HPDE6-E6E7 (cell line): ENCODE measurements at regions not wholly inside any gene's neighbourhood (a gene's known extent, or its start where the extent isn't known, plus 50 kb on each side); places are given as distances from the start of the nearest gene placed in this dataset.
"Not testable (repeated sequence)": the region's sequence is repeated elsewhere in the genome, so short reads cannot be mapped to it uniquely, and the experiment has no call there.

Source experiments
- DNase-seq: peaks from one replicate; pipeline ENCODE4 v3.0.0; 2011; ENCODE audit warnings: missing footprints; ENCODE audit errors: extremely low spot score

DNA sequence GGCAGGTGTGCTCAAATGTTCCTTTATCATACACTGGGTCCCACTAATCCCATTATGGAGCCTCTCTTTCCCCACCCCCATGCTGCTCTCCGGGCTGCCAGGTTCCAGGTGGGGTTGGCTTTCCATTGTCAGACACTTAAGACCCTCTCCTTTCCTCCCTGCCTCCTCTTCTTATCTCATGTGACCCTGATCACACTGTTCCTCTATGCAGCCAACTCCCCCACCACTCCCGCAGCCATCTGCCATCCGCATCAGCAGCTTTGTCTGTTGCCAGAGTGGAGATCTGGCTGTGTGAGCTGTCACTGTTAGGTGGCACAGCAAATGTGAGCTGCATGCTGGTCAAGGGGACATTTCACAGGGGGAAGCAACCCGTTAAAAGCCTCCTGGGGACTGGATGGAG is 391.4 kb downstream of the TNS3 start:
- DNase-seq = no peak

DNA sequence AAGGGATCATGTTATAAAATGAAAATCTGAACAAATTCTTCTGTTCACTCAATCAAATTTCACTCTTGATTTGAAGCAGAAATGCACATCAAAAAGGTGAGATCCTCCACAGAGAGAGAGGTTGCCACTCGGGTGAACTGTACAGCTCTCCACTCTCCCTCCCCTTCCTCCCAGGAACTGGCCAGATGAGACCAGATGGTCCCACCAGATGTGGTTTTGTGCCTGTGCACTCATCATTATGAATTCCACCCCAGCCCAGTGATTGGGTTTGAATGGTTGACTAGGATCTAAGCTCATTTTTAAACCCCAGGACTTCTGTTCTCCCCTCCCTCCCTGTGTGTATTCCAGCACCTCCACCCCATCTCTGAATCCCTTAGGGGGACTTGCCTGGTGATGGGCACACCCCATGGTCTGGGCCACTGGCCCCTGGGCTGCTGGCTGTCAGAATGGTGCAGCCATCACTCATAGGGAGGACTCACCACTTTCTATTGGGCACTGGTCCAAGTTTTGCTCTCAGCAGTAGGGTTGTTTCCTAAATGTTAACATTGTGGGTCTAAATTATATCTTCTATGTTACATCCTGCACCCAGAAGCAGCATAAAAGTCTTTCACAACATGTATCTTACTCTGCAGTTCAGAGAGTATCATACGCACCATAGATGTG is 393.1 kb downstream of the TNS3 start:
- DNase-seq = no peak

GRCh38 chr7:47188136-47188535 is 393.8 kb downstream of the TNS3 start:
- DNase-seq = no peak

GRCh38 chr7:47186316-47186715 is 395.6 kb downstream of the TNS3 start:
- DNase-seq = no peak

GRCh38 chr7:47185839-47186238 is 396.1 kb downstream of the TNS3 start:
- no peak for DNase-seq

GRCh38 chr7:47185170-47185569 is 396.7 kb downstream of the TNS3 start:
- DNase-seq = no peak

DNA sequence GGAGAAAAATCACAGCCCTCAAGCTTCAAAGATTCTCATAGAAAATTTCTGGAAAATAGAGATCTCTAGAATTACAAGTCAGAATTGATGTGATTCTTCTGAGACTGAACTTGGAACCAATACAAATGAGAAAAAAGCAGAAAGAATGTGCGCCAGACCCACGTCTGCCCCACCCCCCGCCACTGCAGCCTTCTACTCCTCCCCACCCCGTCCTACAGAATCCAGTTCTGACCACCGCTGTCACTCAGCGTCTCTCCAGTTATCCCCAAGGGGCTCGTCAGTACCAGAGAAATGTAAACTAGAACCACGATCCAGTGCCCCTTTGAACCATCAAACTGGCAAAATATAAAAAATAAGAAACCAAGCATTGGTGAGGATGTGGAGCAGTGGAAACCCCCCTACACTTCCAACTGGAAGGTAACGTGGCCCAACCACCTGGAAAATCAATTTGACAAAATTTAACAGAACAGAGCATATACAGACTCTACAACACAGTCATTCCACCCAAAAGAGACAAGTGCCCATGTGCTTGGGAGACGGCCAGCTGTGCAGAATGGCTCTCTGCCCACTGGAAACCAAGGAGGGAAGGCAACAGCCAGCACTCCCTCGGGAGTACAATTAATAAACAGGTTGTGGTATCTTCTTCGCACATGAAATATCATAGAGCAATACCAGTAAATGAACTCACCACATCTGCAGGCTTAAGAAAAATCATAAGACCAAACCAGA is 397.9 kb downstream of the TNS3 start:
- no peak for DNase-seq

- no peak for DNase-seq
Observed at GRCh38 chr7:47181746-47182361, 400.1 kb downstream of the TNS3 start.

DNA sequence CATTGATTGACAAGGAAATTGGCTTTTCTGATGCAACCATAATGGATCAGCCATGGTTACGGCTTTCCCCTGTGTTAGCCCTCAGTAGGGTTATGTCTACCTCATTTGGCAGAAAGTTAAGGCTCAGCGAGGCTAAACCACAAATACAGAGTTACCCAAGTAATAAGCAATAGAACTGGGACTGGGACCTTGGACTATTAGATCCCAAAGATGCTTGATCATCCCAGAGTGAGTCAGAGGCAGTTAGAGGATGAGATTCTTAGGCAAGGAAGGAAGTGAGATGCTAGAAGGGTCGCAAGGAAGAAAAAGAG is 401.4 kb downstream of the TNS3 start:
- no peak for DNase-seq

DNA sequence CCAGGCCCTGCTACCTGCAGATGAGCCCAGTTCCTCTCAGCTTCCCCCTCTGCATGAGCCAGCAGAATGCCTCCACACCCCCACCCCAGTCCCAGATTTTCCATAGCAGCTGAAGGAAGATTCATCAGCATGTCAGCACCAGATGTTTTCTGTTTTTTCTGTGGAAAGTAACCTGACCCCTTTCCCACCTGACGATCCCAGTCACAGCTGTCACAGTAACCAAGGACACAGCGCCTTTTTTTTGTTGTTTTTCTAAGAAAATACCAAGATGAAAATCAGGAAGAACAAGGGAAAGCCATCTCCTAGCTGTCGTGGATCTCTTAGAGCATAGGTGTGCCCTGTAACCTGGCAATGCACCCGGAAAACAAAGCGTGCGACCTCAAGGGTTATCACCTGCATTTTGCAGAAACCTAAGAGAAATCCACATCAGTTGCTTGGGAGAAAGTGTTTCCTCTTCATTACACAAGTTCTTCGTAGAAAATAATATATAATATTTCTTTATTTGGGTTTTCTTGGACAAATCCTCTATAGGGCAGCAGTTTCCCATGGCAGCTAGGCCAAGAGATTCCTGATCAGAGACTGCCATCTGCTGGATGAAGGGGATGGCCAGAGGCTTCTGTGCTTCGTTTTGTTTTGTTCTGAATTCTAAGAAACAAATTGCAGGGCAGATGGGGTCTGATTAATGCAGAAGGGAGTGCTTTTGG is 401.9 kb downstream of the TNS3 start:
- peak; percentile 52 for DNase-seq

DNA sequence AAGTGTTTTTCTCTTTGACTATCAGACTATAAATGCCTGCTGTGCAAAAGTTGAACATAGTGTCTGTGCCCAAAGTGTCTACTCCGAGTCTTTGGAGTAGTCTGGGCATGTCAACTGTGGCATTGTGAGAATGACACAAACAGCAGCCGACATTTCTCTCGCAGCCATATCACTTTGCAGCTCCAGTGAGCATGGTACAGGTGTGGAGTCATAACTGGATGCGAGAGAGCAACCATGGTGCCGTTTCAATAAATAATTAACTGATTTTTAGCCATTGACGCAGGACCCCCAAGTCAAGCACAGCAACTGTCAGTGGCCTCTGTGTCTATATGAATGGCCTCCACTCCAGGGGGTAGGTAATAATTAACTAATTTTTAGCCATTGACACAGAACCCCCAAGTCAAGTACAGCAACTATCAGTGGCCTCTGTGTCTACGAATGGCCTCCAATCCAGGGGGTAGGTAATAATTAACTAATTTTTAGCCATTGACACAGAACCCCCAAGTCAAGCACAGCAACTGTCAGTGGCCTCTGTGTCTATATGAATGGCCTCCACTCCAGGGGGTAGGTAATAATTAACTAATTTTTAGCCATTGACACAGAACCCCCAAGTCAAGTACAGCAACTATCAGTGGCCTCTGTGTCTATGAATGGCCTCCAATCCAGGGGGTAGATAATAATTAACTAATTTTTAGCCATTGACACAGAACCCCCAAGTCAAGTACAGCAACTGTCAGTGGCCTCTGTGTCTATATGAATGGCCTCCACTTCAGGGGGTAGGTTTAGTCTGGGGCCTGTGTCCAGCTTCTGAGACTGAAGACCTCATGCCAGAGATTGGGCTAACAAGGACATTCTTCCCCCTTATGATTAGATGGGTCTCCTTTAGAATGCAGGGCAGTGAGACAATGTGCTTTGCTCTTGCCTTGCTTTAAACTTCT is 409.0 kb downstream of the TNS3 start:
- not testable (repeated sequence) for DNase-seq

- no peak for DNase-seq
Observed at GRCh38 chr7:47170516-47170915, 411.4 kb downstream of the TNS3 start.

DNA sequence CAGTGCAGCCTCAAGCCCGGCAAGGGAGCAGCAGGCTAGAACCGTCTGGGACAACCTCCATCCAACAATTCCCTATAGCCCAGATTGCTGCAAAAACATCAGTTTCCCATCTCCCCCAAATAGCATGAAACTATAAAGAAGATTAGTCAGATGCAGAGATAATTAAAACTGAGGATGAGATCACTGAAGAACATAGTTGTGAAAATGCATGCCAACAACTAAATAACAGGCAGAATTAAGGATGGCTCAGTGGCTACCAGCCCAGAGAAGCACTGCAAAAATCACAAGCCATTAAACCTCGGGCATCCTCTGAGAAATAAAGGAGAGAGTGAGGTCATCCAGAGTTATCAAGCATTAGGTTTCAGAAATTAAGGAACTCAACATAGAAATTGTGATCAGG is 427.1 kb downstream of the TNS3 start:
- no peak for DNase-seq

GRCh38 chr7:47153576-47153975 is 428.3 kb downstream of the TNS3 start:
- no peak for DNase-seq

DNA sequence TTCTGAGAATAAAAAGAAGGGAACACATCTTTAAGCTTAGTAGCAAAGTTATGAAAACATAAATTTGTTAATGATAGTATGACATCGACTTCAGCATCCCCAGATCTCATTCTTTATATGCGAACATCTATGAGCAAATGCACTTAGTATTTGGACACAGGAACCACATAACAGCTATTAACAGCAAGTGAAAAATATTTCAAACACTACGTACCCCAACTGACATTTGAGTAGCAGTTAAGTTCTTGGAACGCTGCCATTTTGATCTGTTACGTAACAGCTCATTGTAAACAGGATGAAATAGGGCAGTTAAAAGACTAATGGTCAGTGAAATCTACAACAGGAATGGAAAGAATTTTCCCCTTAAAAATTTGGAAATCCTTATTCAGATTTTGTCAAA is 428.9 kb downstream of the TNS3 start:
- DNase-seq = no peak

DNA sequence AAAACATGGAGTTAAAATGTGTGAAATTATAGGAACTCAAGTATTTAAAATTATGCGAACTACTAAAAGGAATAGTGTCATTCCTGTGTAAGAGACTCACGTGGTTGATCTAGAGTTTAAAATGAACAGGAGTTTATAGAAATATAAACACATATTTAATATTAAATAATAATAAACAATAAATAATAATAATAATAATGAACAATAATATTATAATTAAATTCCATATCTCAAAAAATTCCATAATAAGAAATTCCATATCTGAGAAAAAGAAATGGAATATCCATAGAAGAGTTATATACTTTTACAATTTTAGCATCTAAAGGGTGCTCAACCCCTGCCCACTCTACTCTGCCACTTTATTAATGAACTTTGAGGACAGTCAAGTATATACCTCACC is 429.6 kb downstream of the TNS3 start:
- DNase-seq = no peak

GRCh38 chr7:47150497-47151260 is 431.2 kb downstream of the TNS3 start:
- DNase-seq = no peak

DNA sequence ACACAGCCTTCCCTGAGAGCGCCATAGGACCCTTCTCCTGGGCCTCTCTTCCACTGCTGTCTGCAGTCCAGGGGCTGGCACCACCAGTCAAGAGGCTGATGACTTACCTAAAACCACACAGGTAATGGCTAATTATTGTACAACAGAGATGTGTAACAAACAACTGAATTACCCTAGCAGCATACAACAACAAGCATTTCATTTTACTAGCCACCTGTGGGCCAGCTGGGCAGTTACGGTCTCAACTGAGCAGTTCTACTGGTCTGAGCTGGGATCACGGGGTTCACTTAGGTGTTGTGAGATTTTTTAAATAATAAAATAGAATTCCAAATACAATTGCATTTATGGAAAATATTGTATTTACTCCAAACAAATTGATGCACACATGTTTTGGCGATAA is 431.9 kb downstream of the TNS3 start:
- no peak for DNase-seq

DNA sequence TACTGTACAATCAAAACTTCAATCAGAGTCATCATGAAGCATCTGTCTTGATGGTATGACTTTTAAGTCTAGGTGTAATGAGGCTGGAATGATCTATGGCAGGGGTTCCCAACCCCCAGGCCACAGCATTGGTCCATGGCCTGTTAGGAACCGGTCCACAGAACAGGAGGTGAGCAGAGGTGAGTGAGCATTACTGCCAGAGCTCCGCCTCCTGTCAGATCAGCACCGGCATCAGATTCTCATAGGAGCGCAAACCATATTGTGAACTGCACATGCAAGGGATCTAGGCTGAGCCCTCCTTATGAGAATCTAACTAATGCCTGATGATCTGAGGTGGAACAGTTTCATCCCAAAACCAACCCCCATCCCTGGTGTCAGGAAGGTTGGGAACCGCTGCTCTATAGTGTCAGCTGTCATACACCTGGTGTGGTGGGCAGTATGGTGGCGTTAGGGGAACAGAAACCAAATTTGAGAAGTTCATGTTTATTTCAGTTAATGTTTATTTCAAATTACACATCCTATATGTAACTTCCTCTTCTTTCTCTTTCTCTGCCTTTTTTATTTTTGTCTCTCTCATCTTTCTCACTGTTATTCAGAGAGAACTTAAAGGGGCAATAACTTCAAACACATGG is 432.6 kb downstream of the TNS3 start:
- DNase-seq = no peak

GRCh38 chr7:47148536-47149207 is 433.2 kb downstream of the TNS3 start:
- no peak for DNase-seq
